ENCODE measurements at regions not wholly inside any gene's neighbourhood (a gene's known extent, or its start where the extent isn't known, plus 50 kb on each side); places are given as distances from the start of the nearest gene placed in this dataset.
A peak's percentile ranks its signal among the peaks of the same experiment; 100 is the strongest.

- no peak for DNase-seq (ENCODE audit: low read depth)
These were observed 143.3 kb downstream of the CYP26B1 start for GRCh38 chr2:72004201-72004915.

DNA sequence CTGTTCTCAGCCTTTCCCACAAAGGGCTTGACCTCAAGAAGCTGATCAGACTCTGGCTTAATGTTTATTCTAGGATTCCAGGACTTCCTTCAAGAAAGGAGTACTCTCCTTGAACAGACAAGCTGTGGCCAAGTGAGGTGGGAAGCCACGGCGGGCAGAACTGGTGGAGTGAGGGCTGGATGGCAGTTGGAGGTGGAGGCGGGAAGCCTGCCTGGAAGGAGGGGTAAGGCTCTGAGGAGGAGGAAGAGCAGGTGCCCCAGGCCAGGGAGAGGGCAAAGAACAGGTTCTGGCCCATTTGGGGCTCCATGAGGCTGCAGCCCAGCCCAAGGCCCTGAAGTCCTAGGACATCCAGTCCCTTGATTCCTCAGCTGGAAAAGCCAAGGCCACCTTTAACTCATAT is 143.9 kb downstream of the CYP26B1 start:
- DNase-seq (ENCODE audit: low read depth) = no peak

DNA sequence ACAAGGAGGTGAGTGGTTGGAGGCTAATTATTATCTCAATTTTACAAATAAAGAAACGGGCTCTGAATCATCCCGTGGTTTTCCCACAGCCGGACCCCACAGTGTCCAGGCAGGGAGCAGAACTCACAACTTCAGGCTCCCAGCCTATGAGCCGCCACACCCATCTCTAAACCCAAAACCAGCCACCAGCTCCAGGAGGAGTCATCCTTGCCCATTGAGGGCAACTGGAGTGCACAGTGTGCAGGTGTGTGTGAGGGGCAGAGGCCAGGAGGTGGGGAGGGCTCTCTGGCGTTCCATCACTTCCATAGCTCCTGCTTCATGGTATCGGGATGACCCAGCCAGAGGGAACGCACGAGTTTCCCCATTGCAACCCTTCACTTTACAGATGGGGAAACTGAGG is 144.5 kb downstream of the CYP26B1 start:
- no peak for DNase-seq (ENCODE audit: low read depth)

DNA sequence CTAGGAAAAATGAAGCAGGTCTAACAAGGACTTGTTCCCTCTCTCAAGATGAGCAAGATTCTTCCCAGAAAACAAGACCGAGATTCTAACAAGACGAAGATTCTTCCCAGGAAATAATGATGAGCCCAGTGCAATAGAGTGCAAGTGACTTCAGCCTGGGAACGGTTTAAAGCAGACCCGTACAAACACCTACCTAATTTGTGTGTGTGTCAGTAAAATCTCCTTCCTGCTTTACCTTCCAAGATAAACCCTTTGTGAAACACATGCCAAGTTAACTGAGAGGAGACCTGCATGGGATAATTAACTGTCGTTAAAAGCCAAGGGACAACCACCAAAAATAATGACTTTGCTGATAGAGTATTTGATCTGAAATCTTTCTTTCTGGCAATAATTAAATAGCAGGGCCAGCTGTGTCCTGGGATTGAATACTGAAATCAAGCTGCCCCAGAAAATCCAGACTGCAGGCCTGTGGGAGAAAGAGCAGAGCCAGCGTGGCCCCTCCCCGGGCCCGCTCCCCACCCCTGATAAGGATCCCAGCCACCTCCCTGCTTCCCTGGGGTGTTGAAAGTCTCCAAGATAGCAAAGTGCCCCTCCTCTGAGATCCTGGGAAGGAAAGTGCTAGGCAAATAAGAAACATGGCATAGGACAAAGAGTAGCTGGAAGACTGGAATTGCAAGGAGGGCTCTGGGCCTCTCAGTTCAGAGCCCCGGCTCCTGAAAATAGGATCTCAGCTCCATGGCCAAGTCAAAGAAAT is 145.5 kb downstream of the CYP26B1 start:
- no peak for DNase-seq (ENCODE audit: low read depth)

- DNase-seq (ENCODE audit: low read depth) = no peak
These were observed 147.6 kb downstream of the CYP26B1 start for GRCh38 chr2:72000110-72000509.

DNA sequence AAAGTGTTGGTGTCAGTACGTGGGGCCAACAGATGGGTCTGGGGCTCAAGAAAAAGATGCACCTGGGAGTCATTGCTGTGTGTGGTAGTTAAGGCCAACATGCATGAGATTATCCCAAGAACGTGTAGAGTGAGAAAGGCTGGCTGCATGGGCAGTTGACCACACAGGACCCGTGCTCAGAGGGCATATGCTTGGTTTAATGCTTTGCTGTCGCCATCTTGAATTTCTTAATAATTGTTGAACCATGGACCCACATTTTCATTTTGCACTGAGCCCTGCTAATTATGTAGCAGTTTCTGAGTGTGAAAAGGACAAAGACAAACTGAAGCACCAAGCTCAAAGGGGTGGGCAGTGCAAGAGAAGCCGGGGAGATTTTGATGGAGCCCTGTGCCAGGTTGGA is 148.1 kb downstream of the CYP26B1 start:
- DNase-seq (ENCODE audit: low read depth) = no peak

- no peak for DNase-seq (ENCODE audit: low read depth)
These were observed 149.8 kb downstream of the CYP26B1 start for GRCh38 chr2:71997843-71998242.

DNA sequence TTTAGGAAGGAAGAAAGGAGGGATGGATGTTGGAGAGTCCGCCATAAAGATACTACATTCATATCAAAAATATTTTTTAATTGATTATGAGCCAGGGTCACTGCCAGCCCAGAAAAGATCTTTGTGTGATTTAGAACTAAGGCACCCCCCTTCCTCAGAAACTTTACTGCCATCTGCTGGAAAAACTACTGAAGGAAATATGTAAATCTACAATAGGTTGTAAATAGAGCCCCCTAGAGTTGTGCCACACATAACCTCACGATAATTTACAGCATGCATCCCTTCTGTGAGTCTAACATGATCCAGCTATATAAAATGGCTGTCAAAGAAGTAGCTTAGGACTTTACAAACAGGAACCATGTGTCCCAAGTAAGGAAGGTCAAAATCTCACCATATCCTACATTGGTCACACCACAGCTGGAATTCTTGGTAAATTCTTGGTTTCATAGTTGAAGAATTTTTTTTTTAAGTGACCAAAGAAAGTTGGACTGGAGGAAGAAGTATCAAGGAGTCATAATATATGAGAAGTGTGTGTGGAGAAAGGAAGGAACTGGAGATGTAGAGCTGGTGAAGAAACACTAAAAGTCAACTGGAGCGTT is 152.5 kb downstream of the CYP26B1 start:
- DNase-seq (ENCODE audit: low read depth) = peak; percentile 25

DNA sequence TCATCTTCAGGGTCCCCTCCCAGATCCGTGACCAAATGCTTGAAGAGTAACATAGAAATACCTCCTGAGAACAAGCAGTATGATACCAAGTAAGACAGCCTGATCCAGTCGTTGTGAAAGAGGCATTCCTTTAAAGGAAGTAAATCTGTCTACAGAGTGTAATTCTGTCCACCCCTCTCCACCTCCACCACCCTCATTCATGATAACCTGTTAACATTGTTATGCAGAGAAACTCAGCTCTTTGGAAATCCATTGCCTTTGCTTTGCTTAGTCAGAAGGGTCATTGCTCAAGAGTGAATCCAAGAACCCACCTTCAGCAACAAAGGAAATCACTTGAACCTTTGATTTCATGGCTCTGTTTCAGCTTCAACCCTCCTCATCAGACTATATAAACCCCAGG is 155.6 kb downstream of the CYP26B1 start:
- DNase-seq (ENCODE audit: low read depth) = no peak

- DNase-seq (ENCODE audit: low read depth) = no peak
These were observed 156.3 kb downstream of the CYP26B1 start for GRCh38 chr2:71991397-71991796.

GRCh38 chr2:71990826-71991225 is 156.8 kb downstream of the CYP26B1 start:
- no peak for DNase-seq (ENCODE audit: low read depth)

GRCh38 chr2:71990122-71990521 is 157.5 kb downstream of the CYP26B1 start:
- DNase-seq (ENCODE audit: low read depth) = no peak

DNA sequence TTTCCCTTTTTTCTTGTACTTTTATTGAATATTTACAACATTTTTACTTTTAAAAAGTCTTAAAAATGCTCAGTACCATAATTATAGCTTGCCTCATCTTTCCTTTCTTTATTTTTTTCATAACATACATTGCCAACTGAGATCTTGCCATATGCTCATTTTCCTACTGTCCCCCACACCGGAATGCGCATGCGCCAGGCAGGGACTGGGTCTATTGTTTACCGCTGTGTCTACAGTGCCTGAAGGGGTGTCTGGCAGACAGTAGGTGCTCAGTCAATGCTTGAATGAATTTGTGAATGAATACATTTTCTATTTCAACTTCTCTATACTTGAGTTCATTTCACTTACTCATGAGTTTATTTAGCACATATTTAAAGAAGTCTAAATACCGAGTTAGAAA is 158.0 kb downstream of the CYP26B1 start:
- no peak for DNase-seq (ENCODE audit: low read depth)

DNA sequence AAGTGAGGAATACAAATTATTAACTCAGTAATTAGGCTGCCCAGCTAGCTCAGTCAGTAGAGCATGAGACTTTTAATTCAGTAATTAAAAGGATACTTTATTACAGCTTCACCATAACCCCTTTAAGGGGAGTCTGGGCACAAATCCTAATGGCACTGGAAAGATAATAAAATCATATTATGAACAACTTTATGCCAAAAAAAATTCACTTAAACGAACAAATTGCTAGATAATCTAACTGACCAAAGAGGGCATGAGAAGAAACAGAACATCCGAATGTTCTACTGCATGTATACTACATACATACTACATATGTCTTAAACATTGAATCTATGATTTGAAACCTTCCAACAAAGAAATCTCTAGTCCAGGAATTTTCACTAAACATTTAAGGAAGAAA is 159.5 kb downstream of the CYP26B1 start:
- no peak for DNase-seq (ENCODE audit: low read depth)

- no peak for DNase-seq (ENCODE audit: low read depth)
These were observed 171.0 kb downstream of the CYP26B1 start for GRCh38 chr2:71976685-71977084.

DNA sequence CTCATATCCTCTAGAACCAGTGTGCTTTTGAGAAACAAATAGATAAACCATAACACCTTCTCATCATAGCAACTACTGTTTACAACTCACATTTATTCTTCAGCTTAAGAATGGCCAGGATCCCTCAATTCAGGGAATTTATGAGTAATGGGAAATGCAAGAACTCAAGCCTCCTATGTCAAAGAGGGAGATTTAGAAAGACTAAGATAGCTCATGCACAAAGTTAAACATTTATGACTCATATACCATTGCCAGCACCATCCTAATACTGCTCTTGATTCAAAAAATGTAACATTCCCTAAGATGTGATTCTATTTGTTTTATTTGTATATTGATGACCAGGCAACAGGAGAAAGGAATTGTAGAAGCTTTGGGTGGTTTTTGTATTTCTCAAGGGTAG is 172.8 kb downstream of the CYP26B1 start:
- DNase-seq (ENCODE audit: low read depth) = no peak

DNA sequence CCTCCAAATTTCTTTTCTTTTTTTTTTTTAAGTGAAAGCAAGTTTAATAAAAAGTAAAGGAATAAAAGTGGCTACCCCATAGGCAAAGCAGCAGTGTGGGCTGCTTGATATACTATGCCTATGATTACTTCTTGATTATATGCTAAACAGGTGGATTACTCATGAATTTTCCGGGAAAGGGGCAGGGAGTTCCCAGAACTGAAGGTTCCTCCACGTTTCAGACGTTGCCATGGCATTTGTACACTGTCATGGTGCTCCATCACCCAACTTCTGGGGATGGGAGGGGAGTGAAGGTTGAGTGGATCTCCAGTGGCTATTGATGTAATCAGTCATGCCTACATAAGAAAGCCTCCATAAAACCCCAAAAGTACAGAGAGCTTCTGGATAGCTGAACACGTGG is 176.2 kb downstream of the CYP26B1 start:
- no peak for DNase-seq (ENCODE audit: low read depth)

GRCh38 chr2:71965530-71965929 is 182.1 kb downstream of the CYP26B1 start:
- DNase-seq (ENCODE audit: low read depth) = no peak

GRCh38 chr2:71962911-71963694 is 184.6 kb downstream of the CYP26B1 start:
- no peak for DNase-seq (ENCODE audit: low read depth)

GRCh38 chr2:71962350-71962749 is 185.3 kb downstream of the CYP26B1 start:
- no peak for DNase-seq (ENCODE audit: low read depth)

GRCh38 chr2:71961289-71962027 is 186.2 kb downstream of the CYP26B1 start:
- DNase-seq (ENCODE audit: low read depth) = no peak

DNA sequence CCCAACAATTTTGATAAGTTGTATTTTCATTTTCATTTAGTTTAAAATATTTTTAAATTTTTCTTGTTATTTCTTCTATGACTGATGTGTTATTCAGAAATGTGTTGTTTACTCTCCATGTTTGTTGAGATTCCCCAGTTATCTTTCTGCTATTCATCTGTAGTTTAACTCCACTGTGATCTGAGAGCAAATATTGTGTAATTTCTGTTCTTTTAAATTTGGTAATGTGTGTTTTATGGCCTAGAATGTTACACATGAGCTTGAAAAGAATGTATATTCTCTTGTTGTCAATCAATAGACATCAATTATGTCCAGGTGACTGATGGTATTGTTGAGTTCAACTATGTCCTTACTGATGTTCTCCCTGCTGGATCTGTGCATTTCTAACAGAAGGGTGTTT is 188.2 kb downstream of the CYP26B1 start:
- DNase-seq (ENCODE audit: low read depth) = no peak

Data from HS-5 (cell line).